ENCODE measurements at regions not wholly inside any gene's neighbourhood (a gene's known extent, or its start where the extent isn't known, plus 50 kb on each side); places are given as distances from the start of the nearest gene placed in this dataset.
"Not testable (repeated sequence)": the region's sequence is repeated elsewhere in the genome, so short reads cannot be mapped to it uniquely, and the experiment has no call there.

DNA sequence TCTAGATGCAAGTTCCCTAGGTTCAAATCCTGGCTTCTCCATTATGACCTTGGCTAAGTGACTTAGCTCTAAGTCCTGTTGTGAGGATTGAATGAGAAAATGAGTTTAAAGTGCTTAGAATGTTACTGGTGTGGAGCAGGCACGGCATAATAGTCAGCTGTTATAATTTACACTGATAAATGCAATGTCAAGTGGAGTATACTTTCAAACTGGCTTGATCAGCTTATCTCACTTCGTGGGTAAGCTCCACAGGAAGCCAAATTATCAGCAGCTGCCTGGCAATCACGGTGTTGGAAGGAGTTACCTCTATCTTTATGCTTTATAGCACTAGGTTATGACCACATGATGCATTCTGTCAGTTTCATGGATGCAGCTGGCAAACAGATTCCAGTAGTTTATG is 272.8 kb downstream of the OLFM4 start:
- no peak for DNase-seq

DNA sequence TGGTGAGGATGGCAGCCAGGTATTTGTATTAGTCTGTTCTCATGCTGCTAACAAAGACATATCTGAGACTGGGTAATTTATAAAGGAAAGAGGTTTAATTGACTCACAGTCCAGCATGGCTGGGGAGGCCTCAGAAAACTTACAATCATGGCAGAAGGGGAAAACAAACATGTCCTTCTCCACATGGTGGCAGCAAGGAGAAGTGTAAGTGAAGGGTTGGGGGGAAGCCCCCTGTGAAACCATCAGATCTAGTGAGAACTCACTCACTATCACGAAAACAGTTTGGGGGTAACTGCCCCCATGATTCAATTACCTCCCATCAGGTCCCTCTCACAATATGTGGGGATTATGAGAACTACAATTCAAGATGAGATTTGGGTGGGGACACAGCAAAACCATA is 276.8 kb downstream of the OLFM4 start:
- DNase-seq, result not testable (repeated sequence)

- no peak for DNase-seq
Measured at GRCh38 chr13:53310786-53311185, 282.2 kb downstream of the OLFM4 start.

- DNase-seq, result no peak
Measured at GRCh38 chr13:53311561-53311960, 282.9 kb downstream of the OLFM4 start.

DNA sequence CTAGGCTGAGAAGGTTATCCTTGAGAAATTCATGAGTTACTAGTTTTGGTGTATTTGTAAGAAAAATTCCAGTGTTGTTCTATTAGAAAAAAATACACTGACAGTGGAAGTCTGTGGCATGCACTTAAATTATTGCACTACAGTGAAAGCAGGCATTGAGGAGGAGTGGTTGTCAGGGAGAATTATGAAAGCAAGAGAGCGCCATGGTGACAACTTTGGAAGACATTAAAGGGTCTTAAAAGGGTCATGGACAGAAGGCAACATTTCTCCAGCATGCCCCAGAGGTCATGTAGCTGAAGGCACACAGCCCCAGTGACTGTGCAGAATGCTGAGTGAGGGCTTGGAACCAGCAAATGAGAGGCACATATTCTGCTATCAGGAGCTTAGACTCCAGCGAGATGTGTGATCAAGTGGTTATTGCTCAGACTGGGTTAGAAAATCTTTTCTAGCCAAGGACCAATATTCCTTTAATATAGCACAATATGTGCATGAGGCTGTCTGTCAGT is 292.7 kb downstream of the OLFM4 start:
- no peak for DNase-seq

- DNase-seq, result no peak
Measured at GRCh38 chr13:53324656-53325055, 296.0 kb downstream of the OLFM4 start.

DNA sequence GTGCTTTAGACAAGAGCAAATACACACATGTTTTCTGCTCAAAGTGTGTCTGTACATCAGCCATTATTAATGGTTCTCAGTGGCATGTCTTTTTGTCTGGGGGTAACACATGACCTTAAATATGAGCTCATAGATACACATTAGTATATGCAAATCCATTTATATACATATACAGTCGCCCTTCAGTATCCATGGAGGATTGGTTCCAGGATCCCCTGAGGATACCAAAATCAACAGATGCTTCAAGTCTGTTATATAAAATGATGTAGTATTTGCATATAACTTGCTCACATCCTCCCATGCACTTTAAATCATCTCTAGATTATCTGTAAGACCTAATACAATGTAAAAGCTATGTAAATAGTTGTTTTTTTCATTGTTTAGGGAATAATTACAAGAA is 298.1 kb downstream of the OLFM4 start:
- DNase-seq, result no peak

DNA sequence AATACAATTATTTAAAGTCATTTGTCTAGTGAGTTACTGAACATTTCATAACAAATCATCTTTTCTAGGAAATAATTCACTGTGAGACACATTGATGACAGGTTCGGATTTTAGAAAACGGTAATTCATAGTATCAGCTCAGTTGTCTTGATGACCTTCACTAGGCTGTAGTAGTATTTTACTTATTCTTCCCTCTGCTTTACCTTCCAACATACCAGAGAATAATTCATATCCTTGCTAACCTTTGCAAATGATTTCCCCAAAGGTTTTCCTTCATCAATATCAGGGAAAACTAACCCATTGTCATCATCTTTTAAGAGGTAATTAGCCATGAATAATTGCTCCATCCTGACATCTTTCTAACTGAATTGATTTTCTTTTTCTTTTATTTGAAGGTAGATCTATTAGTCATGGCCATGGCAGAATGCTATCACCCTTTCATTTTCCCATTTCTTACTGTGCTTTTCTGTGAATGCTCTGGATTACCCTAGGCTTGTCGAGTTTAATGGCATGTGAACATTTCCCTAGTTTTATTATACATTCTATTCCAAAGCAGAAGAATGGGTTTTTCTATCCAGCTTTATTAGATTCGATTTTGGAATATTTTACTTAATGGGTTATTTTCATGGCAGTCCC is 299.2 kb downstream of the OLFM4 start:
- DNase-seq, result no peak

GRCh38 chr13:53336441-53337160 is 308.0 kb downstream of the OLFM4 start:
- DNase-seq, result no peak

DNA sequence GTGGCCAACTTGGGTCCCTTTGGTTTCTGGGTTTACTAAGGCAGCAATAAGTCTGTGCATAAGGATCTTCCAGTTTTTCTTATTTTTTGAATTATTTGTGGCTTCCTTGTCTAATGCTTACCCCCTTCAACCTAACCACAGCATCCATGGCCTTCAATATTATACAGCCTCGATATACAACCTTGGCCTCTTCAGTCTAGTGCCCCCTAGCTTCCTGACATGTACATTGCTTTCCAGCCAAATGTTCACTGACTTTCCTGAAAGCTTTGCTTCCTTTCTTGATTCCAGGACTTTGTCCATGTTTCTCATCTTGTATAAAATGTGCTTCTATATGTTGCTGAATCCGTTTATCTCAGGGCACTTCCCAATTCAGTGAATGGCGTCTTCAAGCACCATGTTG is 310.1 kb downstream of the OLFM4 start:
- DNase-seq, result no peak

DNA sequence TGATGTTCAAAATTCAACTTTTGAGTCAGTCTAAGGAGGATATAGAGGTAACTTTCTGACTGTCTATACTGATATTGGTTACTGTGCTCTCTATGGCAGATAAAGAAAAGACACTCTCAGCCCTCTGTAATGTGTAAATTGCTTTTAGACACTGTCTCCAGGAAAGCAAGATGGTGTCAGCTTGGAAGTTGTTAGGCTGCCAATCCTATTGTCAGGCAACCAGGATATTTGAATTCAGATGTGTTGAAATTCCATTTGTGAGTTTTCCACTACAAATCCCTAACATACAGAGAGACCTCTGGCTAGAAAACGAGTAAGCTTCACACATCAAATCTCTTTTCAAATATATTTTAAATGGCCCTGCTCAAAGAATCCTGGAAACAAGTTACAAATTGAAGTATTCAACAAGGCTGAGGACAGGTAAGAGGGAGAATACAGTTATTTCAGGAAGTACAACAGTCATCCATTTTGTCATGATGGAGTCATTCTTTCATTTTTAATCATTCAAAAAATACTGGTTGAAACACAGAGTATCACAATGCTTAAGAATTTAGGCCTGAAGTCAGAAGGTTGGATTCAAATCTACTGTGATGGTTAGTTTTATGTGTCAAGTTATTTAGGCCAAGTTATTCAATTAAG is 312.0 kb downstream of the OLFM4 start:
- no peak for DNase-seq

- DNase-seq, result no peak
Measured at GRCh38 chr13:53341144-53341510, 312.5 kb downstream of the OLFM4 start.

GRCh38 chr13:53342623-53343360 is 314.2 kb downstream of the OLFM4 start:
- no peak for DNase-seq

- no peak for DNase-seq
Measured at GRCh38 chr13:53343361-53343744, 314.7 kb downstream of the OLFM4 start.

- DNase-seq, result no peak
Measured at GRCh38 chr13:53351021-53351420, 322.4 kb downstream of the OLFM4 start.

- no peak for DNase-seq
Measured at GRCh38 chr13:53357582-53357981, 329.0 kb downstream of the OLFM4 start.

- no peak for DNase-seq
Measured at GRCh38 chr13:53368948-53369347, 340.3 kb downstream of the OLFM4 start.

DNA sequence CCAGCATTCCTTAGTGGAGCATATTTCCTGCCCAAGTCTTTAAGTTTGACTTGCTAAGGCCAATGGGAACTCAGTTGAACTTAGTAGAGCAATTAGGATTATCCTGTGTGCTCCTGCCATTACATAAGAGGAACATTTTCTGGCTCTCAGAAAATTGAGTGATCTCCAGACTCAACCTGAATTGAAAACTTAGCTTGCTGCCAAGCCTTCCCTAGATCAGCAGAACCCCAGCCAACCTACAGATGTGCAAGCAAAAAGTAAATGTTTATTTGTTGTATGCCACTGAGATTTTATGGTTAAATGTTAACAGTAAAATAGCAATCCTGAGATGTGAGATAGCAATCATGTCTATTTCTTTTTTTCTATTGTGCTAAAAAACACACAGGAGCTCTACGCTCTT is 350.9 kb downstream of the OLFM4 start:
- no peak for DNase-seq

DNA sequence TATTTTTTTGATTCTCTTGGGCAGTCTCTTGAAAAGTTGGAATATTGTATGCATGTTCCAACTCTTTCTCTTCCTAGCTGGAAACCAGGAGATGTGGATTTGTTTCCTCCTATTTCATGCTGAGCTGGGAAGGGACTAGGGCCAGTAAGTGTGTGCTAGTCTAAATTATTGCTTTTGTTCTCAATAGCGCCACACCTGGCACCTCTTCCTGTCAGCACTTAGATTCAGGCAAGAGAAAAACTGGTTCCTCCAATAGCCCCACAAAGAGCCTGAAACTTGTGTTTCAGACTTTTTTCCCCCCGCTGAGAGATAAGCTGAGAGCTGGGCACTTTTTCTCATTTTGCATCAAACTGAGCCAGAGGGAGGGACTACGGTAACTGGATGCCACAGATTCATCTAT is 353.4 kb downstream of the OLFM4 start:
- no peak for DNase-seq

DNA sequence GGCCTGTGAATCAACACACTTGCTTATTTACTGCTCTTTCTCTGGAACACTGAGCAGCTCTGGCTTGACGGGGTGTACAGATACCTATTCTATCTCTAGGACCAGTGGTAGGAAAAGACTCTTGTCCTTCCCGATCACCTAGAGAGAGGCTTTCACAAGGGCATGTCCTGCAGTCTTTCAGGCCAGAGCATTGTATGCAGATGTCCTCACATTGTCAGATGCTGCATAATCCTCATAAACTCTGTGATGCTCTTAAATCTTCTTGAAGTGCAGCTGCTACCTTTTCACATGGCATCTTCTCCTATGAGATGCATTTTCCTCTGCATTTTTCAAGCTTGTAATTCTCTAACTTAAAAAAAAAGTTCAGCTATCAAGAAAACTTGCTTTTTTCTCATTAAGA is 369.4 kb downstream of the OLFM4 start:
- no peak for DNase-seq

DNA sequence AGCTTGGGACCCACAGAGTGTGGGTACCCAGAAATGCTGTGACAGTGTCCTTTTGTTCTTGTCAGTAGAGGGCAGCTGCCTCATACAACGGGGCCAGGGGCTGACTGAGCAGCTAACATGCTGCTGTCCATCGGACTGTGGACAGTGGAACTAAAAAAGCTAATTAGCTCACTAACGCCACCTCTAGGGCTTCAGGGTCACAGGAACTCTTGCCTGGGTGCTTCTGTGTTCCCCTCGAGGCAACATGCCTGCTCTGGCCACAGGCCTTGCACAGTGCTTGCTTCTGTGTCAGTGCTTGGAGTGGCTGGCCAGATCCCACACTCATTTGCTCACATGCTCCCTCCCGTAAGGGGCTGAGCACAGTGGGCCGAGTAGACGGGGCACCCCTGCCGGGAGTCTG is 377.0 kb downstream of the OLFM4 start:
- DNase-seq, result no peak

- no peak for DNase-seq
Measured at GRCh38 chr13:53408306-53408705, 379.7 kb downstream of the OLFM4 start.

GRCh38 chr13:53408847-53409568 is 380.4 kb downstream of the OLFM4 start:
- DNase-seq, result no peak

Data from activated CD4-positive, alpha-beta T cell treated with anti-CD3 and anti-CD28 coated beads, Interleukin-2, Interleukin-6, amounts not matched to agents 100 ng/mL and 50 ng/mL, durations not matched to agents 16 hours and 8 hours (primary cell).